CD14-positive monocyte (primary cell): ENCODE measurements at regions not wholly inside any gene's neighbourhood (a gene's known extent, or its start where the extent isn't known, plus 50 kb on each side); places are given as distances from the start of the nearest gene placed in this dataset.

Experiments
- DNase-seq, 3 donors: peaks; one replicate each; pipeline ENCODE4 v3.0.0-alpha.2; 2011 to 2022
- H2AFZ ChIP-seq: 2 replicates; pipeline ENCODE4 v1.6.0; 2012; ENCODE audit warnings: mild to moderate bottlenecking, low read depth, low read length, inconsistent platforms; ENCODE audit not compliant: insufficient read depth, poor library complexity, severe bottlenecking
- H3K27ac ChIP-seq, 2 donors: 1 replicate in 1 of 2; 2 replicates in 1 of 2; pipeline ENCODE4 v1.5.1; 2012 to 2013; ENCODE audit warnings: low read length in 2 of 2, control low read depth in 1 of 2, inconsistent platforms in 1 of 2, low read depth in 1 of 2, mild to moderate bottlenecking in 1 of 2
- H3K27me3 ChIP-seq, 2 donors: one replicate each; pipeline versions ENCODE4 v1.6.0 to v1.6.1; 2011 to 2013; ENCODE audit warnings: low read length in 2 of 2; ENCODE audit not compliant: control insufficient read depth in 2 of 2, insufficient read depth in 2 of 2
- H3K36me3 ChIP-seq, 2 donors: replicated peaks in 1 of 2; 1 replicate in 1 of 2; 2 replicates in 1 of 2; pipeline versions ENCODE4 v1.5.1 to v1.6.1; 2012 to 2013; ENCODE audit warnings: low read length in 2 of 2, control low read depth in 1 of 2, inconsistent platforms in 1 of 2, mild to moderate bottlenecking in 1 of 2; ENCODE audit not compliant: insufficient read depth in 2 of 2, control insufficient read depth in 1 of 2
- H3K4me1 ChIP-seq, 2 donors: 1 replicate in 1 of 2; 2 replicates in 1 of 2; pipeline versions ENCODE4 v1.5.1 to v1.6.1; 2012 to 2013; ENCODE audit warnings: low read length in 2 of 2, control low read depth in 1 of 2, inconsistent platforms in 1 of 2, mild to moderate bottlenecking in 1 of 2, moderate library complexity in 1 of 2; ENCODE audit not compliant: insufficient read depth in 2 of 2, control insufficient read depth in 1 of 2
- H3K4me2 ChIP-seq: replicated peaks from 2 replicates; pipeline ENCODE3; 2012; ENCODE audit warnings: low read length, moderate library complexity, mild to moderate bottlenecking; ENCODE audit not compliant: poor library complexity, severe bottlenecking; ENCODE audit errors: extremely low read depth
- H3K4me3 ChIP-seq, 3 experiments: fragments of 200-600 bp in 1 of 3; sonication (generic) in 1 of 3; replicated peaks in 1 of 3; 1 replicate in 2 of 3; 2 replicates in 1 of 3; pipeline ENCODE4 v1.5.1; 2011 to 2013; ENCODE audit warnings: low read length in 3 of 3, mild to moderate bottlenecking in 3 of 3, control low read depth in 2 of 3, low read depth in 2 of 3, inconsistent platforms in 1 of 3, moderate library complexity in 1 of 3
- H3K79me2 ChIP-seq: 2 replicates; pipeline ENCODE4 v1.6.0; 2012; ENCODE audit warnings: mild to moderate bottlenecking, control low read depth, inconsistent platforms, low read length, moderate library complexity; ENCODE audit not compliant: insufficient read depth
- H3K9ac ChIP-seq: 2 replicates; pipeline ENCODE4 v1.6.0; 2017; ENCODE audit warnings: low read length, mild to moderate bottlenecking; ENCODE audit not compliant: insufficient read depth, poor library complexity, severe bottlenecking
- H3K9me3 ChIP-seq, 2 donors: replicated peaks in 1 of 2; 1 replicate in 1 of 2; 2 replicates in 1 of 2; pipeline versions ENCODE4 v1.5.1 to v1.6.1; 2012 to 2013; ENCODE audit warnings: low read length in 2 of 2, control low read depth in 1 of 2; ENCODE audit not compliant: control insufficient read depth in 1 of 2, insufficient read depth in 1 of 2
- H4K20me1 ChIP-seq: 2 replicates; pipeline ENCODE4 v1.6.0; 2012; ENCODE audit warnings: mild to moderate bottlenecking, low read length, control low read depth, moderate library complexity; ENCODE audit not compliant: insufficient read depth
- H3K27ac Mint-ChIP-seq, 7 donors: one replicate each; pipeline ENCODE4 v1.8.0; 2020; ENCODE audit warnings: mild to moderate bottlenecking in 7 of 7, mixed read lengths in 7 of 7, moderate library complexity in 6 of 7, inconsistent platforms in 2 of 7
- H3K27me3 Mint-ChIP-seq, 3 donors: one replicate each; pipeline ENCODE4 v1.8.0; 2021 to 2022; ENCODE audit warnings: low read depth in 3 of 3, mild to moderate bottlenecking in 3 of 3, mixed read lengths in 3 of 3, moderate library complexity in 3 of 3, inconsistent platforms in 1 of 3
- H3K36me3 Mint-ChIP-seq, 2 donors: one replicate each; pipeline ENCODE4 v1.8.0; 2020; ENCODE audit warnings: mixed read lengths in 2 of 2, inconsistent platforms in 1 of 2, mild to moderate bottlenecking in 1 of 2
- H3K4me1 Mint-ChIP-seq: one replicate; pipeline ENCODE4 v1.8.0; 2020; ENCODE audit warnings: mild to moderate bottlenecking, mixed read lengths
- H3K4me3 Mint-ChIP-seq, 2 donors: one replicate each; pipeline ENCODE4 v1.8.0; 2020; ENCODE audit warnings: mild to moderate bottlenecking in 2 of 2, mixed read lengths in 2 of 2, moderate library complexity in 1 of 2
- H3K9me3 Mint-ChIP-seq, 7 donors: one replicate each; pipeline ENCODE4 v1.8.0; 2020 to 2022; ENCODE audit warnings: mixed read lengths in 7 of 7, mild to moderate bottlenecking in 6 of 7, moderate library complexity in 6 of 7, inconsistent platforms in 2 of 7
- WGBS: methylation state at CpG from one replicate; pipeline ENCODE4 v1.1.5; 2013; ENCODE audit warnings: missing lambda C conversion rate; ENCODE audit not compliant: insufficient coverage; 5-methylcytosine and 5-hydroxymethylcytosine counted together
- intact Hi-C, 2 donors: fragments of 100-400 bp; cut with micrococcal nuclease; formaldehyde crosslinking; loops; one replicate each; pipeline versions ENCODE4 v1.15.0 to v1.15.1; 2023
- TF ChIP-seq, protein P1 (sequence below): fragments of 200-600 bp; IDR thresholded peaks from one replicate; pipeline ENCODE4 v1.8.0; 2022; ENCODE audit warnings: antibody characterized with exemption, mild to moderate bottlenecking

DNA sequence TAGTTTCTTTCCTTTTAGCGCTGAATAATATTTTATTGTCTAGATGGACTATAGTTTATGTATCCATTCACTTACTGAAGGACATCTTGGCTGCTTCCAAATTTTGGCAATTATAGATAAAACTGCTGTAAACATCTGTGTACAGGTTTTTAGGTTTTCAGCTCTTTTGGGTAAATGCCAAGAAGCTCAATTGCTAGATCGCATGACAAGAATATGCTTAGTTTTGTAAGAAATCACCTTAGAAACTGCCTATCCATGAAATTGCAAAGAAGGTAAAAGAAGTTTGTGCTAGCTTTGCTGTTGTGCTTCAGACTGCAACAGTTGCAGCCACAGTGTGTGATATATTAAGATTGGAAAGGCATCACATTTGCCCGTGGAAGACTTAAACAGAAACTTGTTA, 103.2 kb upstream of the TNS3 start:
- H3K4me2 ChIP-seq: no peak overlapping the region
- no peak overlapping the region for H3K4me3 ChIP-seq
- H3K4me1 ChIP-seq: no peaks in the 10 kb centered on the region
- intact Hi-C loops: no loop called here
- H3K79me2 ChIP-seq: no peaks in the 10 kb centered on the region
- no peaks in the 10 kb centered on the region for H3K27me3 ChIP-seq
- Mint-ChIP-seq H3K4me1 (no peaks in the 10 kb centered on the region), H3K27ac (no peak overlapping the region), H3K27me3 (peaks cover 0 to 3% (median 3%) of the 10 kb centered on the region in 3 donors), H3K36me3 (no peaks in the 10 kb centered on the region), H3K9me3 (no peaks in the 10 kb centered on the region), H3K4me3 (no peak overlapping the region)
- H3K9me3 ChIP-seq: no peaks in the 10 kb centered on the region
- H3K36me3 ChIP-seq: no peaks in the 10 kb centered on the region
- no peak overlapping the region for H2AFZ ChIP-seq
- WGBS: 82% methylated on average over 2 of the region's 3 CpGs
- TF ChIP-seq, protein P1, sequence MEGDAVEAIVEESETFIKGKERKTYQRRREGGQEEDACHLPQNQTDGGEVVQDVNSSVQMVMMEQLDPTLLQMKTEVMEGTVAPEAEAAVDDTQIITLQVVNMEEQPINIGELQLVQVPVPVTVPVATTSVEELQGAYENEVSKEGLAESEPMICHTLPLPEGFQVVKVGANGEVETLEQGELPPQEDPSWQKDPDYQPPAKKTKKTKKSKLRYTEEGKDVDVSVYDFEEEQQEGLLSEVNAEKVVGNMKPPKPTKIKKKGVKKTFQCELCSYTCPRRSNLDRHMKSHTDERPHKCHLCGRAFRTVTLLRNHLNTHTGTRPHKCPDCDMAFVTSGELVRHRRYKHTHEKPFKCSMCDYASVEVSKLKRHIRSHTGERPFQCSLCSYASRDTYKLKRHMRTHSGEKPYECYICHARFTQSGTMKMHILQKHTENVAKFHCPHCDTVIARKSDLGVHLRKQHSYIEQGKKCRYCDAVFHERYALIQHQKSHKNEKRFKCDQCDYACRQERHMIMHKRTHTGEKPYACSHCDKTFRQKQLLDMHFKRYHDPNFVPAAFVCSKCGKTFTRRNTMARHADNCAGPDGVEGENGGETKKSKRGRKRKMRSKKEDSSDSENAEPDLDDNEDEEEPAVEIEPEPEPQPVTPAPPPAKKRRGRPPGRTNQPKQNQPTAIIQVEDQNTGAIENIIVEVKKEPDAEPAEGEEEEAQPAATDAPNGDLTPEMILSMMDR: no peak
- no peak overlapping the region for H3K9ac ChIP-seq
- no peak overlapping the region for H3K27ac ChIP-seq
- no peaks in the 10 kb centered on the region for H4K20me1 ChIP-seq
- no peak for DNase-seq

DNA sequence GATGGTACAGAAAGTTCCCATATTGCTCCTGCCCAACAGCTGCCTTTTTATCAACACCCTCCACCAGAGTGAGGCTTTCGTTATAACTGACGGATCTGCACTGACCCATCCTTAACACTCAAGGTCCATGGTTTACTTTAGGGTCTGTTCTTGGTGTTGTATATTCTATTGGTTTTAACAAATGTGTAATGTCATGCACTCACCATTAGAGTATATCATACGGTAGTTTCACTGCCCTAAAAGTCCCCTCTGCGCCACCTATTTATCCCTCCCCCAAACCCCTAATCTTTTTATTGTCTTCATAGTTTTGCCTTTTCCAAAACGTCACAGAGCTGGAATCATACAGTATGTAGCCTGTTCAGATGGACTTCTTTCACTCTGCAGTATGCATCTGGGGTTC, 102.8 kb upstream of the TNS3 start:
- Mint-ChIP-seq H3K27ac (no peak overlapping the region), H3K27me3 (peaks cover 0 to 3% (median 3%) of the 10 kb centered on the region in 3 donors), H3K9me3 (no peaks in the 10 kb centered on the region), H3K4me1 (no peaks in the 10 kb centered on the region), H3K4me3 (no peak overlapping the region), H3K36me3 (no peaks in the 10 kb centered on the region)
- WGBS: 90% methylated on average over 2 of the region's 5 CpGs
- no peaks in the 10 kb centered on the region for H3K79me2 ChIP-seq
- DNase-seq: no peak
- H3K27ac ChIP-seq: no peak overlapping the region
- no peaks in the 10 kb centered on the region for H4K20me1 ChIP-seq
- H2AFZ ChIP-seq: no peak overlapping the region
- no peaks in the 10 kb centered on the region for H3K4me1 ChIP-seq
- H3K4me2 ChIP-seq: no peak overlapping the region
- no peaks in the 10 kb centered on the region for H3K9me3 ChIP-seq
- no peaks in the 10 kb centered on the region for H3K27me3 ChIP-seq
- intact Hi-C loops: no loop called here
- no peaks in the 10 kb centered on the region for H3K36me3 ChIP-seq
- H3K9ac ChIP-seq: no peak overlapping the region
- no peak overlapping the region for H3K4me3 ChIP-seq
- TF ChIP-seq, protein P1: no peak
